CD4-positive, alpha-beta memory T cell (primary cell): ENCODE measurements at regions not wholly inside any gene's neighbourhood (a gene's known extent, or its start where the extent isn't known, plus 50 kb on each side); places are given as distances from the start of the nearest gene placed in this dataset.
A peak's percentile ranks its signal among the peaks of the same experiment; 100 is the strongest.
"Not testable (repeated sequence)": the region's sequence is repeated elsewhere in the genome, so short reads cannot be mapped to it uniquely, and the experiment has no call there.

Source experiments
- CTCF ChIA-PET: fragments of 350-600 bp; sonication (Branson Sonifier 250); formaldehyde crosslinking; loops from one replicate; lab custom pipeline; 2021; ENCODE audit warnings: inconsistent platforms; ENCODE audit not compliant: partially characterized antibody; lab: Charles Lee
- POLR2A ChIA-PET: fragments of 350-600 bp; sonication (Branson Sonifier 250); formaldehyde crosslinking; loops from one replicate; lab custom pipeline; 2021; ENCODE audit not compliant: partially characterized antibody; lab: Charles Lee
- DNase-seq, 5 donors: peaks; one replicate each; pipeline versions ENCODE4 v3.0.0 to v3.0.0-alpha.2; 2020 to 2022; ENCODE audit warnings: mixed read lengths in 1 of 5
- H3K27ac ChIP-seq: one replicate; pipeline ENCODE4 v1.7.0; 2013; ENCODE audit warnings: low read depth, low read length
- H3K27me3 ChIP-seq: 2 replicates; pipeline ENCODE4 v1.7.0; 2013; ENCODE audit warnings: mild to moderate bottlenecking, low read length, moderate library complexity; ENCODE audit not compliant: insufficient read depth
- H3K36me3 ChIP-seq: 2 replicates; pipeline ENCODE4 v1.7.0; 2013; ENCODE audit warnings: mild to moderate bottlenecking, low read length, moderate library complexity; ENCODE audit not compliant: insufficient read depth
- H3K4me1 ChIP-seq: 2 replicates; pipeline ENCODE4 v1.7.0; 2013; ENCODE audit warnings: mild to moderate bottlenecking, low read length, moderate library complexity; ENCODE audit not compliant: insufficient read depth
- H3K4me3 ChIP-seq, 2 donors: one replicate each; pipeline ENCODE4 v1.7.0; 2013; ENCODE audit warnings: low read length in 2 of 2, mild to moderate bottlenecking in 1 of 2
- H3K9me3 ChIP-seq, 2 donors: one replicate each; pipeline ENCODE4 v1.7.0; 2013; ENCODE audit warnings: low read length in 2 of 2, control low read depth in 1 of 2; ENCODE audit not compliant: control insufficient read depth in 1 of 2
- H3K27ac Mint-ChIP-seq, 7 donors: one replicate each; pipeline ENCODE4 v1.8.0; 2020 to 2021; ENCODE audit warnings: mixed read lengths in 7 of 7, mild to moderate bottlenecking in 6 of 7, inconsistent platforms in 3 of 7, moderate library complexity in 3 of 7
- H3K27me3 Mint-ChIP-seq, 2 donors: one replicate each; pipeline ENCODE4 v1.8.0; 2020 to 2021; ENCODE audit warnings: mixed read lengths in 2 of 2
- H3K36me3 Mint-ChIP-seq, 2 donors: one replicate each; pipeline ENCODE4 v1.8.0; 2020 to 2021; ENCODE audit warnings: mixed read lengths in 2 of 2, inconsistent platforms in 1 of 2, mild to moderate bottlenecking in 1 of 2
- H3K4me1 Mint-ChIP-seq, 4 donors: one replicate each; pipeline ENCODE4 v1.8.0; 2020 to 2021; ENCODE audit warnings: mixed read lengths in 4 of 4, mild to moderate bottlenecking in 1 of 4
- H3K4me3 Mint-ChIP-seq, 8 donors: one replicate each; pipeline ENCODE4 v1.8.0; 2020 to 2021; ENCODE audit warnings: mixed read lengths in 8 of 8, mild to moderate bottlenecking in 7 of 8, moderate library complexity in 6 of 8, inconsistent platforms in 3 of 8
- H3K9me3 Mint-ChIP-seq, 8 donors: one replicate each; pipeline ENCODE4 v1.8.0; 2020 to 2021; ENCODE audit warnings: mixed read lengths in 8 of 8, mild to moderate bottlenecking in 5 of 8, inconsistent platforms in 3 of 8, moderate library complexity in 1 of 8
- intact Hi-C: fragments of 100-400 bp; cut with micrococcal nuclease; formaldehyde crosslinking; loops from one replicate; pipeline ENCODE4 v1.15.1; 2023

DNA sequence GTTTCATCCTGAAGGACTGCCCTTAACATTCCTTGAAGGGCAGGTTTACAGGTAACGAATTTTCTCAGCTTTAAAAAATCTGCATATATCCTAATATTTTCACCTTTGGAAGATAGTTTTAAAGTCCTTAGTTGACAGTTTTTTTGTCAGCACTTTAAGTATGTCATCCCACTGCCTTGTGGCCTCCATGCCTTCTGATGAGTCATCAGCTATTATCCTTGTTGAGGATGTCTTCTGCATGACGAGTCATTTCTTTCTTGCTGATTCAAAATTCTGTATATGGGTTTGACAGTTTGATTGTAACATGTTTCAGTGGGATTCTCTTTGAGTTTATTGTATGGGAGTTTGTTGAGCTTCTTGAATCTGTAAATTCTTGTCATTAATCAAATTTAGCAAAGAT lies 500.6 kb downstream of the DISC1 start:
- intact Hi-C loops = no loop called here
- Mint-ChIP-seq H3K4me3 (no peak overlapping the region), H3K4me1 (peaks cover 5 to 15% (median 13%) of the 10 kb centered on the region in 4 donors), H3K36me3 (peaks cover 0 to 4% of the 10 kb centered on the region in 2 donors), H3K9me3 (peaks cover 0 to 16% (median 7%) of the 10 kb centered on the region in 8 donors), H3K27ac (no peak overlapping the region), H3K27me3 (peaks cover 5 to 10% of the 10 kb centered on the region in 2 donors)
- ChIA-PET CTCF (interaction anchor here (1.0 kb wide), 1 partner anchor 11 kb away, joined by 3 read pairs; no protein-coding TSS in a partner anchor), POLR2A (no interaction called here)
- H3K27me3 ChIP-seq = no peaks in the 10 kb centered on the region
- no peaks in the 10 kb centered on the region for H3K9me3 ChIP-seq
- no peak overlapping the region for H3K4me3 ChIP-seq
- DNase-seq = no peak
- no peak overlapping the region for H3K27ac ChIP-seq
- no peaks in the 10 kb centered on the region for H3K36me3 ChIP-seq
- H3K4me1 ChIP-seq = peaks cover 6% of the 10 kb centered on the region

GRCh38 chr1:232123775-232124659 lies 497.4 kb downstream of the DISC1 start:
- Histone ChIP-seq H3K4me3 (no peak overlapping the region), H3K4me1 (peaks cover 6% of the 10 kb centered on the region), H3K36me3 (no peaks in the 10 kb centered on the region), H3K27ac (no peak overlapping the region), H3K27me3 (no peaks in the 10 kb centered on the region), H3K9me3 (no peaks in the 10 kb centered on the region)
- Mint-ChIP-seq H3K4me1 (peaks cover 5 to 15% (median 13%) of the 10 kb centered on the region in 4 donors), H3K36me3 (no peaks in the 10 kb centered on the region), H3K27me3 (peaks cover 1 to 4% of the 10 kb centered on the region in 2 donors), H3K4me3 (no peak overlapping the region), H3K27ac (peak overlapping the region in 2 of 7 donors; percentile 1 to 10), H3K9me3 (peaks cover 0 to 4% (median 2%) of the 10 kb centered on the region in 8 donors)
- intact Hi-C loops = no loop called here
- ChIA-PET POLR2A (no interaction called here), CTCF (no interaction called here)
- DNase-seq = no peak

DNA sequence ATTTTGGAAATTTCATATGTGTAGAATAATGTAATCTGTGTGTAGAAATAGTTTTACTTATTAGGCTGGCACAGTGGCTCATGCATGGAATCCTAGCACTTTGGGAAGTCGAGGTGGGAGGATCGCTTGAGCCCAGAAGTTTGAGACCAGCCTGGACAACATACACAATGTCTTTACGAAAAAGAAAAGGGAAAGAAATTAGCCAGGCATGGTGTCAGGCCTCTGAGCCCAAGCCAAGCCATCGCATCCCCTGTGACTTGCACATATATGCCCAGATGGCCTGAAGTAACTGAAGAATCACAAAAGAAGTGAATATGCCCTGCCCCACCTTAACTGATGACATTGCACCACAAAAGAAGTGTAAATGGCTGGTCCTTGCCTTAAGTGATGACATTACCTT lies 491.3 kb downstream of the DISC1 start:
- H3K4me3 Mint-ChIP-seq, H3K27me3 Mint-ChIP-seq, H3K9me3 Mint-ChIP-seq, H3K27ac ChIP-seq, H3K4me1 Mint-ChIP-seq, H3K27me3 ChIP-seq, H3K4me1 ChIP-seq, H3K27ac Mint-ChIP-seq, intact Hi-C loops, H3K4me3 ChIP-seq, H3K36me3 Mint-ChIP-seq, POLR2A ChIA-PET, DNase-seq, H3K9me3 ChIP-seq, H3K36me3 ChIP-seq: not testable (repeated sequence)
- CTCF ChIA-PET = interaction anchor here (1.1 kb wide), 1 partner anchor 12 kb away, joined by 3 read pairs; no protein-coding TSS in a partner anchor

DNA sequence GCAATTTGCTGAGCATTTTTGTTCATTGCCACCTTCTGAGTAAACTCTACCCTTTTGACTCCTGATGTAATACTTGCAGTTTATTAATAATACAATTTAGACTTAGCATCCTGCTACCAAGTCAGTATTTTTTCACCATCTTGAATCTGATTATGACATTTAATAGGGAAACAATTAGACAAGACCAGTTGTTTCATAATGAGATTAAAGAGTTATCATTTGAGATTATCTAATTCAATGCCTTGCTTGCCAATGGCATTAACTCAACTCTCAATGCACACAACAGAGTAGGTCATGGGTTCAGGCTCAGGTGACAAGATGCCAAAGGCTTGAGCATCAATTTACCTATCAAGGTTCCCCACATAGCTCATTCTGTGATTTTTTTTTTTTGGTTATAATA lies 488.4 kb downstream of the DISC1 start:
- Histone ChIP-seq H3K4me1 (no peaks in the 10 kb centered on the region), H3K36me3 (no peaks in the 10 kb centered on the region), H3K27ac (no peak overlapping the region), H3K9me3 (no peaks in the 10 kb centered on the region), H3K27me3 (no peaks in the 10 kb centered on the region), H3K4me3 (no peak overlapping the region)
- POLR2A ChIA-PET = no interaction called here
- H3K4me1 Mint-ChIP-seq = no peaks in the 10 kb centered on the region
- peaks cover 7 to 16% of the 10 kb centered on the region in 2 donors for H3K27me3 Mint-ChIP-seq
- no peaks in the 10 kb centered on the region for H3K36me3 Mint-ChIP-seq
- no peak for DNase-seq
- CTCF ChIA-PET = interaction anchor here (1.7 kb wide), 1 partner anchor 13 kb away, joined by 3 read pairs; no protein-coding TSS in a partner anchor
- no peak overlapping the region for H3K4me3 Mint-ChIP-seq
- intact Hi-C loops = no loop called here
- H3K27ac Mint-ChIP-seq = no peak overlapping the region
- no peaks in the 10 kb centered on the region for H3K9me3 Mint-ChIP-seq

- Mint-ChIP-seq H3K36me3 (no peaks in the 10 kb centered on the region), H3K27me3 (peaks cover 4 to 14% of the 10 kb centered on the region in 2 donors), H3K4me1 (no peaks in the 10 kb centered on the region), H3K9me3 (no peaks in the 10 kb centered on the region), H3K27ac (no peak overlapping the region), H3K4me3 (no peak overlapping the region)
- H3K27me3 ChIP-seq = no peaks in the 10 kb centered on the region
- intact Hi-C loops = no loop called here
- no peak overlapping the region for H3K4me3 ChIP-seq
- no peak overlapping the region for H3K27ac ChIP-seq
- no peaks in the 10 kb centered on the region for H3K4me1 ChIP-seq
- ChIA-PET CTCF (no interaction called here), POLR2A (no interaction called here)
- H3K36me3 ChIP-seq = no peaks in the 10 kb centered on the region
- no peaks in the 10 kb centered on the region for H3K9me3 ChIP-seq
- no peak for DNase-seq
Observed at GRCh38 chr1:232112076-232112475, 485.5 kb downstream of the DISC1 start.

GRCh38 chr1:232111611-232112010 lies 485.0 kb downstream of the DISC1 start:
- Mint-ChIP-seq H3K27me3 (peaks cover 4 to 14% of the 10 kb centered on the region in 2 donors), H3K4me3 (no peak overlapping the region), H3K4me1 (no peaks in the 10 kb centered on the region), H3K27ac (no peak overlapping the region), H3K36me3 (no peaks in the 10 kb centered on the region), H3K9me3 (no peaks in the 10 kb centered on the region)
- POLR2A ChIA-PET = no interaction called here
- no peaks in the 10 kb centered on the region for H3K27me3 ChIP-seq
- H3K9me3 ChIP-seq = no peaks in the 10 kb centered on the region
- H3K4me1 ChIP-seq = no peaks in the 10 kb centered on the region
- CTCF ChIA-PET = no interaction called here
- H3K27ac ChIP-seq = no peak overlapping the region
- no peaks in the 10 kb centered on the region for H3K36me3 ChIP-seq
- no peak overlapping the region for H3K4me3 ChIP-seq
- DNase-seq = no peak
- intact Hi-C loops = no loop called here

DNA sequence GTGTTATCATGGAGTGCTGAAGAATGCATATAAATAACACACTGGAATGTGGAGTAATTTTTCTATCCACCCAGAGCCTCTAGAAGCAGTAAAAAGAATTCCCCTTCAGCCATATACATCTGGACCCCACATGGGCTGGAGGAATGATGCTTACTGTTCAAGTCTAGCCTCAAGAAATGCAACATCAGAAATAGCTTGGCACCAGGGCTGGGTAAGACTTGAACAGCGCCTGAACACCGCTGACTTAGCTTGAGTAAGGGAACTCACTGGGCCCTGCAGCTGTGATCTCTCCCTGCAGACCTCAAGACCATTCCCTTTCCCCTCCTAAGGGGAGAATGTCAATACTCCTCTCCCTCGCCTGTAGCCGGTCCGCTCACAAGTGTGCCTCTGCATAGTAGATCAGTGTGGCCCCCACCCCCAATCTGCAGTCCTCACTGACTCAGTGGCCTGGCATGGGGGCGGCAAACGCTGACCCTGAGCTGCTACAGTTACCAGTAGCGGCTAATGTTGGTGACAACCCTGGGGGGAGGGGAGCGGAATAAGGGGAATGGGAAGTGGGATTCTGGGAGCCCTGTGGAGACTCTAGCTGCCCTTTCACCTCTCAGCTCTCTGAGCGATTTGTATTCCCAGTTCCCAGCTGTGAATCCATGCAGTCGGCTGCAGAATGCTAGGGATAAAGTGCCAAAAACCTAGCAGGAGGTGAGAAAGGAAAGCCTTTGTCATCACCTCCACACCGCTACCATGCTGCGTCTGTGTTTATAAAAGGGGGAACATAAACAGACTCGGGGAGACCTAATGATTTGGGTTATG lies 483.9 kb downstream of the DISC1 start:
- H3K36me3 ChIP-seq = no peaks in the 10 kb centered on the region
- intact Hi-C loops = no loop called here
- no peaks in the 10 kb centered on the region for H3K9me3 ChIP-seq
- CTCF ChIA-PET = interaction anchor here (0.6 kb wide), 1 partner anchor 414 kb away, joined by 3 read pairs; no protein-coding TSS in a partner anchor
- no peaks in the 10 kb centered on the region for H3K36me3 Mint-ChIP-seq
- POLR2A ChIA-PET = no interaction called here
- no peaks in the 10 kb centered on the region for H3K4me1 Mint-ChIP-seq
- H3K4me1 ChIP-seq = no peaks in the 10 kb centered on the region
- H3K27me3 ChIP-seq = no peaks in the 10 kb centered on the region
- H3K27ac ChIP-seq = no peak overlapping the region
- H3K27me3 Mint-ChIP-seq = peaks cover 4 to 10% of the 10 kb centered on the region in 2 donors
- no peak overlapping the region for H3K27ac Mint-ChIP-seq
- H3K4me3 ChIP-seq = no peak overlapping the region
- H3K9me3 Mint-ChIP-seq = no peaks in the 10 kb centered on the region
- DNase-seq = no peak
- H3K4me3 Mint-ChIP-seq = no peak overlapping the region
